Nephron (organoid): ENCODE measurements at regions not wholly inside any gene's neighbourhood (a gene's known extent, or its start where the extent isn't known, plus 50 kb on each side); places are given as distances from the start of the nearest gene placed in this dataset.
"Not testable (repeated sequence)": the region's sequence is repeated elsewhere in the genome, so short reads cannot be mapped to it uniquely, and the experiment has no call there.

Experiments used
- H3K27ac Mint-ChIP-seq, 3 experiments: 2 replicates each; pipeline ENCODE4 v1.8.0; 2020; ENCODE audit warnings: mixed read lengths in 3 of 3, mild to moderate bottlenecking in 2 of 3, moderate library complexity in 1 of 3
- H3K27me3 Mint-ChIP-seq: 2 replicates; pipeline ENCODE4 v1.8.0; 2021; ENCODE audit warnings: low read depth, mild to moderate bottlenecking, moderate library complexity, mixed read lengths
- H3K36me3 Mint-ChIP-seq: 2 replicates; pipeline ENCODE4 v1.8.0; 2020; ENCODE audit warnings: low read depth, mixed read lengths
- H3K4me1 Mint-ChIP-seq: 2 replicates; pipeline ENCODE4 v1.8.0; 2020; ENCODE audit warnings: mixed read lengths
- H3K4me3 Mint-ChIP-seq, 3 experiments: 2 replicates each; pipeline ENCODE4 v1.8.0; 2020; ENCODE audit warnings: mild to moderate bottlenecking in 3 of 3, mixed read lengths in 3 of 3, moderate library complexity in 2 of 3
- H3K9me3 Mint-ChIP-seq: 2 replicates; pipeline ENCODE4 v1.8.0; 2020; ENCODE audit warnings: mixed read lengths
- TF ChIP-seq, protein P1 (sequence below), 3 experiments: fragments of 200-600 bp; sonication (generic); IDR thresholded peaks; one replicate each; pipeline ENCODE4 v1.5.0; 2021; ENCODE audit warnings: antibody characterized with exemption in 3 of 3; ENCODE audit not compliant: unreplicated experiment in 3 of 3

DNA sequence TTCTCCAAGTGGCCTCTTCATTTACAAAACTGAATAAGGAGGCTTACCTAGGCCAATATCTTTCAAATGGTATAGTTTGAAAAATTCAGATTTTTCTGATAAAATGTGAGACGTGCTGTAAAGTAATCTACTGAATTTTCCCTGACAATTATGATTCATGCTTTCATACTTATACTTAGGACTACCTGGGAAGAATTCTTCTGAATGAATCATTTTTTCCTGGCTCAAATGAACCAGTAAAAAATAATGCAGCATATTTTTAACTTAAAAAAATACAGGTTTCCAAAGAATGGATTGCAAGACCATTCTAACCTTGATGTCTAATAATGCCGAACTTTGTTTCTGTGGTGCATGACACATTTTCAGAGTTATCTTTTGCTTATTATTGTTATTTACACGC, 375.4 kb downstream of the ZNF674 start:
- no peak overlapping the region for H3K4me3 Mint-ChIP-seq
- H3K4me1 Mint-ChIP-seq, result no peaks in the 10 kb centered on the region
- peaks cover 12% of the 10 kb centered on the region for H3K9me3 Mint-ChIP-seq
- H3K27me3 Mint-ChIP-seq, result peaks cover 4% of the 10 kb centered on the region
- H3K36me3 Mint-ChIP-seq, result no peaks in the 10 kb centered on the region
- H3K27ac Mint-ChIP-seq, result no peak overlapping the region
- TF ChIP-seq, protein P1, sequence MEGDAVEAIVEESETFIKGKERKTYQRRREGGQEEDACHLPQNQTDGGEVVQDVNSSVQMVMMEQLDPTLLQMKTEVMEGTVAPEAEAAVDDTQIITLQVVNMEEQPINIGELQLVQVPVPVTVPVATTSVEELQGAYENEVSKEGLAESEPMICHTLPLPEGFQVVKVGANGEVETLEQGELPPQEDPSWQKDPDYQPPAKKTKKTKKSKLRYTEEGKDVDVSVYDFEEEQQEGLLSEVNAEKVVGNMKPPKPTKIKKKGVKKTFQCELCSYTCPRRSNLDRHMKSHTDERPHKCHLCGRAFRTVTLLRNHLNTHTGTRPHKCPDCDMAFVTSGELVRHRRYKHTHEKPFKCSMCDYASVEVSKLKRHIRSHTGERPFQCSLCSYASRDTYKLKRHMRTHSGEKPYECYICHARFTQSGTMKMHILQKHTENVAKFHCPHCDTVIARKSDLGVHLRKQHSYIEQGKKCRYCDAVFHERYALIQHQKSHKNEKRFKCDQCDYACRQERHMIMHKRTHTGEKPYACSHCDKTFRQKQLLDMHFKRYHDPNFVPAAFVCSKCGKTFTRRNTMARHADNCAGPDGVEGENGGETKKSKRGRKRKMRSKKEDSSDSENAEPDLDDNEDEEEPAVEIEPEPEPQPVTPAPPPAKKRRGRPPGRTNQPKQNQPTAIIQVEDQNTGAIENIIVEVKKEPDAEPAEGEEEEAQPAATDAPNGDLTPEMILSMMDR (IDR thresholded peaks at IDR 0.05; ENCODE audit: unreplicated experiment in 3 of 3), result no peak

DNA sequence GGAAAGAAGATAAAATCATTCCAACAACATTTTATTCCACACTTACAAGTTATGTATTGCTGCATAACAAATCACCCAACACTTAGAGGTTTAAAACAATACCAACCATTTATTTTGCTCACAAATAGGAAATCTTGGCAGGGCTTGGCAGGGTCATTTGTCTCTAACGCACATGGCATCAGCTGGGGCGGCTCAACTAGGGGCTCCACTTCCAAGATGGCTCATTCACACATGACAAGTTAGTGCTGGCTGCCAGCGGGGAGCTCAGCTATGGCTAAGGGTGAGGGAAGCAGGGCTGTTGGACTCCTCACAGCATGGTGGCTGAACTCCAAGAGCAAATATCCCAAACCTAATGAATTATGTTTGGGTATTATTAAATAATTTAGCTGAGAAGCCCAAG, 377.0 kb downstream of the ZNF674 start:
- peaks cover 8% of the 10 kb centered on the region for H3K9me3 Mint-ChIP-seq
- H3K27me3 Mint-ChIP-seq, result peaks cover 4% of the 10 kb centered on the region
- H3K36me3 Mint-ChIP-seq, result no peaks in the 10 kb centered on the region
- H3K4me1 Mint-ChIP-seq, result no peaks in the 10 kb centered on the region
- TF ChIP-seq, protein P1 (IDR thresholded peaks at IDR 0.05; ENCODE audit: unreplicated experiment in 3 of 3), result no peak
- H3K4me3 Mint-ChIP-seq, result no peak overlapping the region
- peak overlapping the region in 1 of 3 experiments; percentile 8 for H3K27ac Mint-ChIP-seq

DNA sequence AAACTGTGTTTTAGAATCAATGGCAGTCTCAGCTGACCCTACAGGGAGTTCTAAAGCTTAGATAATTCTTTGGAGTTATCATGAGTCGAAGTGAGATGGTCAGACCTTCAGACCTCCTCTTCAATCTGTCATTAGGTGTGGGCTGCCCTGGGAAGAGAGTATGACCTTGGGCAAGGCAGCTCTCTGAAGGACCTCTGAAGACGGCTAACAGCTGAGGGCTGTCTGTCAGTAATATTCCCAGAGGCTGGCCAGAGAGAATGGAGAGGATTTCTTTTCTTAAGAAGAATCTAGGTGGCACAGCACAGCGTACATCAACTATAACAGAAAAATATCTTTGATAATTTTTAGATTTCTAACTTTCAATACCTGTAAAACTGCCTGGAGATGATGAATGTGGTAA, 379.4 kb downstream of the ZNF674 start:
- TF ChIP-seq, protein P1 (IDR thresholded peaks at IDR 0.05; ENCODE audit: unreplicated experiment in 3 of 3), result no peak
- Mint-ChIP-seq H3K4me3 (no peak overlapping the region), H3K27ac (peak overlapping the region in 1 of 3 experiments; percentile 14), H3K27me3 (peaks cover 4% of the 10 kb centered on the region), H3K4me1 (no peaks in the 10 kb centered on the region), H3K36me3 (no peaks in the 10 kb centered on the region), H3K9me3 (peaks cover 6% of the 10 kb centered on the region)

DNA sequence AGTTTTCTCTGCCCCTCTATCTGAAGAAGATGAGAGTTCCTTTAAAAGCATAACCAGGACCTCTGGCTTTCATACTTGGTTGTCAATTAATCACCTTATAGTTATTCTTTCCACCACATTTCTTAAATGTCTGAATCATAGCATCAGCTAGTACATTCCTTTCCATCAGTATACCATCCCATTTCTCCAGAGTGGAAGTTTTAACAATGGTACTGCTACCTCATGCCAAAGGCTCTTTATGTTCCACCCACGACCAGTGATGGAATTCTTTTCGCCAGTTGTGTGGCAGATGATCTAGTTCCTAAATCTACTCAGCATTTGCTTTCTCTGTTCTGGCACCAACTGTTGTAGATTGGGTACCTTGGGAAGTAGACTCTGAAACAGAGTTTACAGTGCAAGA, 379.8 kb downstream of the ZNF674 start:
- Mint-ChIP-seq H3K4me1 (no peaks in the 10 kb centered on the region), H3K4me3 (no peak overlapping the region), H3K27me3 (peaks cover 4% of the 10 kb centered on the region), H3K27ac (peak overlapping the region in 1 of 3 experiments; percentile 14), H3K9me3 (peaks cover 3% of the 10 kb centered on the region), H3K36me3 (no peaks in the 10 kb centered on the region)
- TF ChIP-seq, protein P1 (IDR thresholded peaks at IDR 0.05; ENCODE audit: unreplicated experiment in 3 of 3), result no peak

DNA sequence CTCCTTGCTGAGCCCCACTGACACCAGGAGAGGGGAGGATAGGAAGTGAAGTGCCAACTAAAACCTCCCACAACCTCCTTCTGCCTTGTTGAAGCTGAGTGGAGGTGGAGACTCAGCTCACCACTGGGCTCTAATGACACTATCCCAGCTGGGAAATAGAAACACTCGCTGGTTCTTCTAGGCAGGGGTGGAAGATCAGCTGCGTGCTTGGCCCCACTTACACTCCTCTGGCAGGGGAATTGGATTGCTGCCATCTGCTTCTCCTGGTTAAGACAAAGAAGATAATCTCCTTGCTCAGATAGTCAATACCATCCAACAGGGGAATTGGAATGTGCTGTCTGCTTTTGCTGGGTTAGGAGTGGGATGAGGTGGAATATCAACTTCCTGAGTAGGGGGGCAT, 392.5 kb downstream of the ZNF674 start:
- Mint-ChIP-seq H3K27me3 (no peaks in the 10 kb centered on the region), H3K4me3 (no peak overlapping the region), H3K9me3 (peaks cover 12% of the 10 kb centered on the region), H3K4me1 (no peaks in the 10 kb centered on the region), H3K36me3 (no peaks in the 10 kb centered on the region), H3K27ac (no peak overlapping the region)
- TF ChIP-seq, protein P1 (IDR thresholded peaks at IDR 0.05; ENCODE audit: unreplicated experiment in 3 of 3), result no peak

DNA sequence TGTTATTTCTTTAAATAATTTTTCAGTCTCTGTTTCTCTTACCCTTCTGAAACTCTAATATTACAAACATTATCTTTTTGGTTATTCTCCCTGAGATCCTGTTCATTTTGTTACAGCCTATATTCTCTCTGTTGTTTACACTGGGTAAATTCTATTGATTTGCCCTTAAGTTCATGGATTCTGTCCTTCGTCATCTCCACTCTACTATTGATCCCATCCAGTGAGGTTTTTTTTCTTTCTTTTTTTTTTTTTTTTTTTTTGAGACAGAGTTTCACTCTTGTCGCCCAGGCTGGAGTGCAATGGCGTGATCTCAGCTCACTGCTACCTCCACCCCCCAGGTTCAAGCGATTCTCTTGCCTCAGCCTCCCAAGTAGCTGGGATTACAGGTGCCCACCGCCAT, 393.9 kb downstream of the ZNF674 start:
- H3K36me3 Mint-ChIP-seq, H3K27me3 Mint-ChIP-seq, H3K4me3 Mint-ChIP-seq, H3K27ac Mint-ChIP-seq, H3K4me1 Mint-ChIP-seq: not testable (repeated sequence)
- H3K9me3 Mint-ChIP-seq, result peaks cover 12% of the 10 kb centered on the region
